ENCODE measurements at regions not wholly inside any gene's neighbourhood (a gene's known extent, or its start where the extent isn't known, plus 50 kb on each side); places are given as distances from the start of the nearest gene placed in this dataset.

DNA sequence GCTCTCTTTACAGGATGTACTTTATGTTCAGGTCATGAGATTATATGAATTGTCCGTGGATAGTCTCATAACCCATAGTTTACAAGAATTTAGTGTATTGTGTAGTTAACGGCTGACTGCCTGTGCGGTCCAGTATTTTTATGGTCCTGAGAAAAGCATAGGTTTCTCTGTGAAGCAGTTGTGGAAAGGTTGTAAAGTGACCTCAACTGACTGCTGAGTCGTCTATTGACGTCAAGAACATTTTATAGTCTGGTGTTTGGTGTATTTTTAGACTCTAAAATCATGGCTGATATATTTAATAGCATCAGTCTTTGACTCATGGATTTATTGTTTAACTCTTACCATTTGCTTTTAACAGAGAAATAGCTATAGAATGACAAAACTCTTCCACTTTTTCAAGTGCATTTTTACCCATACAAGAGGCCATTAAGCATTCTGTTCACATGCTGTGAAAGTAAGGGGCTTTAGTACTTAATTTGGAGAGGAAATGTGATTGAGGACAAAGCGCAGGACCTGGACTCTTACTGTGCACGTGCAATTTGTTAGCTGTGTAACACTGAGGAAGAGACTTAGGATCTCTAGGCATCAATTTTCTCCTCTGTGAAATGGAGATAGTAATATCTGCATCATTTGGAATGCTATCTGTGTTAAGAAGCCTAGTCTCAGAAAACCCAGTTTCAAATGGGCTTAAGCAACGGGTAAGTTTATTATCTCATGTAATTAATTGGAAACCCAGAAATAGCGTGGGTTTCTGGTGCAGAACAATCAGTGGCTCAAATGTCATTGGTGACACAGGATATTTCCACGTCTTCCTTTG is 240.8 kb downstream of the NFKBIZ start:
- Mint-ChIP-seq H3K9me3 (no peaks in the 10 kb centered on the region), H3K27me3 (ENCODE audit: low read depth) (no peaks in the 10 kb centered on the region), H3K36me3 (no peaks in the 10 kb centered on the region), H3K4me1 (peaks cover 62% of the 10 kb centered on the region), H3K27ac (peak overlapping the region; percentile 60), H3K4me3 (no peak overlapping the region)
- DNase-seq (ENCODE audit: low spot score in 2 of 2, unreplicated experiment in 2 of 2), result no peak
- TF ChIP-seq, protein P1, sequence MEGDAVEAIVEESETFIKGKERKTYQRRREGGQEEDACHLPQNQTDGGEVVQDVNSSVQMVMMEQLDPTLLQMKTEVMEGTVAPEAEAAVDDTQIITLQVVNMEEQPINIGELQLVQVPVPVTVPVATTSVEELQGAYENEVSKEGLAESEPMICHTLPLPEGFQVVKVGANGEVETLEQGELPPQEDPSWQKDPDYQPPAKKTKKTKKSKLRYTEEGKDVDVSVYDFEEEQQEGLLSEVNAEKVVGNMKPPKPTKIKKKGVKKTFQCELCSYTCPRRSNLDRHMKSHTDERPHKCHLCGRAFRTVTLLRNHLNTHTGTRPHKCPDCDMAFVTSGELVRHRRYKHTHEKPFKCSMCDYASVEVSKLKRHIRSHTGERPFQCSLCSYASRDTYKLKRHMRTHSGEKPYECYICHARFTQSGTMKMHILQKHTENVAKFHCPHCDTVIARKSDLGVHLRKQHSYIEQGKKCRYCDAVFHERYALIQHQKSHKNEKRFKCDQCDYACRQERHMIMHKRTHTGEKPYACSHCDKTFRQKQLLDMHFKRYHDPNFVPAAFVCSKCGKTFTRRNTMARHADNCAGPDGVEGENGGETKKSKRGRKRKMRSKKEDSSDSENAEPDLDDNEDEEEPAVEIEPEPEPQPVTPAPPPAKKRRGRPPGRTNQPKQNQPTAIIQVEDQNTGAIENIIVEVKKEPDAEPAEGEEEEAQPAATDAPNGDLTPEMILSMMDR (IDR thresholded peaks at IDR 0.05; ENCODE audit: unreplicated experiment), result no peak

DNA sequence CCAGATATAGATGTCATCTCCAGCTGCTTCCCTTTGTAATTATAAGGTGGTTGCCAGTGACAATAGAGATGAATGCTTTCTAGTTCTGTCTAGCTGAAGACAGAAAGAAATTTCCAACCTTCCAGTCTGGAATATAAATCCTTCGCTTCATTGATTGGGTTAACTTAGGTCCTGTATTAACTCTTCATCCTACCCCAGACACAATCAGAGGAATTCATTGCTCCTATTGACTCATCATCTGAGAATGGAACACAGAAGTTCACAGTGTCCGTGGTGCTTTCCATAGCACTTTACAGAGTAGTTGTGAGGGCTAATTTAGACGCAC is 241.4 kb downstream of the NFKBIZ start:
- peak overlapping the region; percentile 60 for H3K27ac Mint-ChIP-seq
- no peaks in the 10 kb centered on the region for H3K36me3 Mint-ChIP-seq
- no peak for DNase-seq (ENCODE audit: low spot score in 2 of 2, unreplicated experiment in 2 of 2)
- TF ChIP-seq, protein P1 (IDR thresholded peaks at IDR 0.05; ENCODE audit: unreplicated experiment), result no peak
- no peak overlapping the region for H3K4me3 Mint-ChIP-seq
- H3K27me3 Mint-ChIP-seq (ENCODE audit: low read depth), result no peaks in the 10 kb centered on the region
- H3K4me1 Mint-ChIP-seq, result peaks cover 61% of the 10 kb centered on the region
- H3K9me3 Mint-ChIP-seq, result no peaks in the 10 kb centered on the region

DNA sequence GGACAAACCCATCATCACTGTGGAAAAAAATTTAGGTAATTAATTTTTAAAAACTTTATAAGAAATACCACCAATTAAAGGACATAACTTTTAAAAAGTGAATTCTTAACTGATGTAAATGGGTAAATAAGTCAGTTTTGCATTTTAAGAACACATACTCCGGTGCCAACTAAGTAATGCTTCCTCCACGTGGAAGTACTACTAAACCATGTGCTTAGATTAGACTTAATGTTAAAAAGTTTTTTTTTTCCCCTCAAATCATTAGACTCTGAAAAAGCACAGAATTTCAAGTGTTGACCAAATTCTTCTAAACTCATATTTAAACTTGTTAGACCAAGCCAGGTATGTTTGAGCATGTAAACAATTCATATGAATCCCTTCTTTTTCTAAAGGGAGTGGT is 242.0 kb downstream of the NFKBIZ start:
- no peaks in the 10 kb centered on the region for H3K9me3 Mint-ChIP-seq
- no peak overlapping the region for H3K4me3 Mint-ChIP-seq
- H3K4me1 Mint-ChIP-seq, result peaks cover 62% of the 10 kb centered on the region

DNA sequence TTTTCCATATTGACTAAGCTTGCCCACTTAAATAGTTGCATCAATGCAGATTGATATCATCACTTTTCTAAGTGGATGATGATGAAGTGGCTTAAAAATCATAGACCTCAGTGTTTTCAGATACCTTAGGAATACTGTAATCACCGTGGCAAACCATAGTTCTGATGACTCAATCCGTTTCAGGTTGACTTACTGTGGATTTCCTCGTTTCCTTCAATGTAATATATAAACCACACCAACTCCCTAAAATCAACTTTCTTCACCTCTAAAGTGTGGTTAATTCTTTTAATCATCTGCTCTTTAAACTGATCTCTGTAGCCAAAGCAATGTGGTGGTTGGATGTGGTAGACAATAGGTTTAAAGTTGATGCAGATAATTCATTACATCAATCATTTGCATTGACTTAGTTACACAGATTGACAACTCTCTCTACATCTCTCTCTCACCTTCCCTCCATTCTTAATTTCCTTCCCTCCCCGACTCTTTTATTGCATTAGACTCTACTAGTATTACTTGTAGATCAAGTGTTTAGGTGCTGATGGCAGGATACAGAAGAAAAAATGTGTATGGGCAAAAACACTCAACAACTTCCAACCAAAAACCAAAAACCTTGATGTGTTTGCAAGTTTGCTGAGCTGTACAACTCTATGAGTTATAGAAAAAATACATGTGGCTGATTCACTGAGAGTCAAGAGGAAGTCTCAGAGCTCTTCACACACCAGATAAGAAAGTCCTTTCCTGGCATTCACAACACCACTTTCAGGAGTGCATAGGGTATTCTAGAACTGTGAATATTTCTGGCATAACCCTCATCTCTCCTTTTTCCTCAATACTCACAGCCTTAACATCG is 243.5 kb downstream of the NFKBIZ start:
- Mint-ChIP-seq H3K9me3 (no peaks in the 10 kb centered on the region), H3K36me3 (no peaks in the 10 kb centered on the region), H3K27ac (peak overlapping the region; percentile 47), H3K4me3 (no peak overlapping the region), H3K27me3 (ENCODE audit: low read depth) (no peaks in the 10 kb centered on the region), H3K4me1 (peaks cover 63% of the 10 kb centered on the region)
- TF ChIP-seq, protein P1 (IDR thresholded peaks at IDR 0.05; ENCODE audit: unreplicated experiment), result no peak
- DNase-seq (ENCODE audit: low spot score in 2 of 2, unreplicated experiment in 2 of 2), result no peak

More for the DNA sequence above, 242.0 kb downstream of the NFKBIZ start:
- Mint-ChIP-seq H3K36me3 (no peaks in the 10 kb centered on the region), H3K27ac (no peak overlapping the region), H3K27me3 (ENCODE audit: low read depth) (no peaks in the 10 kb centered on the region)
- TF ChIP-seq, protein P1 (IDR thresholded peaks at IDR 0.05; ENCODE audit: unreplicated experiment), result no peak
- DNase-seq (ENCODE audit: low spot score in 2 of 2, unreplicated experiment in 2 of 2), result no peak

DNA sequence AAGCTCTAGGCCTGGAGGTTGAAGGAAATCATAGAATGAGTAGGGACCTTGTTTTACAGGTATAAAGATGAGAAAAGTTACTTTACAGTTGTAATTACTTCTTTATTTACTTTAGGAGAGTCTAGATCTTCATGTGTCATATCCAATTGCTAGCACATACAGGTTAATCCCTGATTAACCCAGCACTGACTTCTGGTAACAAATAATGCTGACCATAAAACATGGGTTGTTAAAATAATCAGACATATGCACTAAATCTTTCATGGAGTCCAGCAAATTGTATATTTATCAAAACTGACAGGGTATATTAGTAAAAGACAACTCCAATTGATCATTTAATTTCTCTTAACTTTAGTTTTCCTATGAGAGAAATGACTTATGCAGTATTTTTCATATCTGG is 245.2 kb downstream of the NFKBIZ start:
- TF ChIP-seq, protein P1 (IDR thresholded peaks at IDR 0.05; ENCODE audit: unreplicated experiment), result no peak
- Mint-ChIP-seq H3K9me3 (no peaks in the 10 kb centered on the region), H3K27ac (peak overlapping the region; percentile 68), H3K27me3 (ENCODE audit: low read depth) (no peaks in the 10 kb centered on the region), H3K4me1 (peaks cover 57% of the 10 kb centered on the region), H3K4me3 (no peak overlapping the region), H3K36me3 (no peaks in the 10 kb centered on the region)
- no peak for DNase-seq (ENCODE audit: low spot score in 2 of 2, unreplicated experiment in 2 of 2)
